Nephron (organoid): ENCODE measurements at regions not wholly inside any gene's neighbourhood (a gene's known extent, or its start where the extent isn't known, plus 50 kb on each side); places are given as distances from the start of the nearest gene placed in this dataset.
"Not testable (repeated sequence)": the region's sequence is repeated elsewhere in the genome, so short reads cannot be mapped to it uniquely, and the experiment has no call there.

ENCODE experiments used
- H3K27ac Mint-ChIP-seq, 3 experiments: 2 replicates each; pipeline ENCODE4 v1.8.0; 2020; ENCODE audit warnings: mixed read lengths in 3 of 3, mild to moderate bottlenecking in 2 of 3, moderate library complexity in 1 of 3
- H3K27me3 Mint-ChIP-seq: 2 replicates; pipeline ENCODE4 v1.8.0; 2021; ENCODE audit warnings: low read depth, mild to moderate bottlenecking, moderate library complexity, mixed read lengths
- H3K36me3 Mint-ChIP-seq: 2 replicates; pipeline ENCODE4 v1.8.0; 2020; ENCODE audit warnings: low read depth, mixed read lengths
- H3K4me1 Mint-ChIP-seq: 2 replicates; pipeline ENCODE4 v1.8.0; 2020; ENCODE audit warnings: mixed read lengths
- H3K4me3 Mint-ChIP-seq, 3 experiments: 2 replicates each; pipeline ENCODE4 v1.8.0; 2020; ENCODE audit warnings: mild to moderate bottlenecking in 3 of 3, mixed read lengths in 3 of 3, moderate library complexity in 2 of 3
- H3K9me3 Mint-ChIP-seq: 2 replicates; pipeline ENCODE4 v1.8.0; 2020; ENCODE audit warnings: mixed read lengths
- CTCF ChIP-seq, 3 experiments: fragments of 200-600 bp; sonication (generic); IDR thresholded peaks; one replicate each; pipeline ENCODE4 v1.5.0; 2021; ENCODE audit warnings: antibody characterized with exemption in 3 of 3; ENCODE audit not compliant: unreplicated experiment in 3 of 3

- H3K36me3 Mint-ChIP-seq, result no peaks in the 10 kb centered on the region
- H3K27ac Mint-ChIP-seq, result no peak overlapping the region
- H3K4me3 Mint-ChIP-seq, result no peak overlapping the region
These were observed 68.0 kb upstream of the IQSEC1 start for GRCh38 chr3:13141183-13141582.

GRCh38 chr3:13140596-13140995 lies 67.4 kb upstream of the IQSEC1 start:
- no peak for TF ChIP-seq CTCF (IDR thresholded peaks at IDR 0.05; ENCODE audit: unreplicated experiment in 3 of 3)
- H3K4me1 Mint-ChIP-seq, result no peaks in the 10 kb centered on the region
- no peak overlapping the region for H3K27ac Mint-ChIP-seq
- H3K36me3 Mint-ChIP-seq, result no peaks in the 10 kb centered on the region
- H3K9me3 Mint-ChIP-seq, result peaks cover 4% of the 10 kb centered on the region
- peaks cover 38% of the 10 kb centered on the region for H3K27me3 Mint-ChIP-seq
- no peak overlapping the region for H3K4me3 Mint-ChIP-seq

More at GRCh38 chr3:13141183-13141582, 68.0 kb upstream of the IQSEC1 start:
- H3K4me1 Mint-ChIP-seq, result no peaks in the 10 kb centered on the region
- H3K9me3 Mint-ChIP-seq, result peaks cover 4% of the 10 kb centered on the region
- peaks cover 36% of the 10 kb centered on the region for H3K27me3 Mint-ChIP-seq
- TF ChIP-seq CTCF (IDR thresholded peaks at IDR 0.05; ENCODE audit: unreplicated experiment in 3 of 3), result no peak

GRCh38 chr3:13139471-13140065 lies 66.3 kb upstream of the IQSEC1 start:
- no peak for TF ChIP-seq CTCF (IDR thresholded peaks at IDR 0.05; ENCODE audit: unreplicated experiment in 3 of 3)
- H3K27ac Mint-ChIP-seq, result no peak overlapping the region
- H3K4me1 Mint-ChIP-seq, result no peaks in the 10 kb centered on the region
- peaks cover 4% of the 10 kb centered on the region for H3K9me3 Mint-ChIP-seq
- no peak overlapping the region for H3K4me3 Mint-ChIP-seq
- H3K36me3 Mint-ChIP-seq, result no peaks in the 10 kb centered on the region
- H3K27me3 Mint-ChIP-seq, result peaks cover 38% of the 10 kb centered on the region

GRCh38 chr3:13138833-13139145 lies 65.6 kb upstream of the IQSEC1 start:
- peaks cover 4% of the 10 kb centered on the region for H3K9me3 Mint-ChIP-seq
- no peaks in the 10 kb centered on the region for H3K36me3 Mint-ChIP-seq
- H3K4me3 Mint-ChIP-seq, result no peak overlapping the region
- no peak for TF ChIP-seq CTCF (IDR thresholded peaks at IDR 0.05; ENCODE audit: unreplicated experiment in 3 of 3)
- no peaks in the 10 kb centered on the region for H3K4me1 Mint-ChIP-seq
- no peak overlapping the region for H3K27ac Mint-ChIP-seq
- H3K27me3 Mint-ChIP-seq, result peaks cover 44% of the 10 kb centered on the region

GRCh38 chr3:13137941-13138832 lies 65.0 kb upstream of the IQSEC1 start:
- H3K4me1 Mint-ChIP-seq, result no peaks in the 10 kb centered on the region
- peaks cover 4% of the 10 kb centered on the region for H3K9me3 Mint-ChIP-seq
- H3K36me3 Mint-ChIP-seq, result no peaks in the 10 kb centered on the region
- H3K27me3 Mint-ChIP-seq, result peaks cover 47% of the 10 kb centered on the region
- no peak for TF ChIP-seq CTCF (IDR thresholded peaks at IDR 0.05; ENCODE audit: unreplicated experiment in 3 of 3)
- no peak overlapping the region for H3K4me3 Mint-ChIP-seq
- H3K27ac Mint-ChIP-seq, result no peak overlapping the region

GRCh38 chr3:13136848-13137247 lies 63.6 kb upstream of the IQSEC1 start:
- not testable (repeated sequence) for H3K27ac Mint-ChIP-seq, H3K9me3 Mint-ChIP-seq, H3K4me1 Mint-ChIP-seq

More at GRCh38 chr3:13136848-13137247, 63.6 kb upstream of the IQSEC1 start:
- peaks cover 40% of the 10 kb centered on the region for H3K27me3 Mint-ChIP-seq
- not testable (repeated sequence) for H3K4me3 Mint-ChIP-seq, H3K36me3 Mint-ChIP-seq
